Thyroid gland (tissue), 4 donors: ENCODE measurements at regions not wholly inside any gene's neighbourhood (a gene's known extent, or its start where the extent isn't known, plus 50 kb on each side); places are given as distances from the start of the nearest gene placed in this dataset.

Source experiments
- DNase-seq, 2 donors: peaks; one replicate each; pipeline ENCODE4 v3.0.0-alpha.2; 2019
- H3K27ac ChIP-seq, 3 donors: fragments of 200-600 bp; sonication (generic); 1 replicate in 2 of 3; 2 replicates in 1 of 3; pipeline ENCODE4 v1.5.1; 2016 to 2019; ENCODE audit warnings: mild to moderate bottlenecking in 1 of 3, moderate library complexity in 1 of 3
- H3K27me3 ChIP-seq: fragments of 200-600 bp; sonication (generic); one replicate; pipeline ENCODE4 v1.5.1; 2019
- H3K36me3 ChIP-seq, 2 donors: fragments of 200-600 bp; sonication (generic); one replicate each; pipeline ENCODE4 v1.5.1; 2016 to 2019
- H3K4me1 ChIP-seq, 2 donors: fragments of 200-600 bp; sonication (generic); one replicate each; pipeline ENCODE4 v1.5.1; 2017 to 2019
- H3K4me3 ChIP-seq, 3 donors: fragments of 200-600 bp; sonication (generic); replicated peaks in 1 of 3; 1 replicate in 2 of 3; 2 replicates in 1 of 3; pipeline ENCODE4 v1.5.1; 2016; ENCODE audit warnings: mild to moderate bottlenecking in 1 of 3
- H3K9me3 ChIP-seq: fragments of 200-600 bp; sonication (generic); one replicate; pipeline ENCODE4 v1.5.1; 2017
- POLR2A ChIP-seq, 2 donors: fragments of 450-650 bp; IDR thresholded peaks; one replicate each; pipeline ENCODE4 v1.6.1; 2017; ENCODE audit warnings: antibody characterized with exemption in 2 of 2, mild to moderate bottlenecking in 2 of 2, moderate library complexity in 1 of 2
- WGBS, 2 donors: methylation state at CpG; one replicate each; pipeline ENCODE4 v1.1.5; 2017; 5-methylcytosine and 5-hydroxymethylcytosine counted together
- intact Hi-C: fragments of 100-400 bp; cut with DNase I; formaldehyde crosslinking; loops from one replicate; pipeline ENCODE4 v1.15.1; 2023
- TF ChIP-seq, protein P1 (sequence below), 6 experiments: fragments of 200-600 bp in 3 of 6; fragments of 450-650 bp in 3 of 6; sonication (generic) in 3 of 6; IDR thresholded peaks; one replicate each; pipeline ENCODE4 v1.5.1; 2016 to 2019; ENCODE audit warnings: antibody characterized with exemption in 6 of 6, mild to moderate bottlenecking in 2 of 6, inconsistent platforms in 1 of 6, moderate library complexity in 1 of 6

DNA sequence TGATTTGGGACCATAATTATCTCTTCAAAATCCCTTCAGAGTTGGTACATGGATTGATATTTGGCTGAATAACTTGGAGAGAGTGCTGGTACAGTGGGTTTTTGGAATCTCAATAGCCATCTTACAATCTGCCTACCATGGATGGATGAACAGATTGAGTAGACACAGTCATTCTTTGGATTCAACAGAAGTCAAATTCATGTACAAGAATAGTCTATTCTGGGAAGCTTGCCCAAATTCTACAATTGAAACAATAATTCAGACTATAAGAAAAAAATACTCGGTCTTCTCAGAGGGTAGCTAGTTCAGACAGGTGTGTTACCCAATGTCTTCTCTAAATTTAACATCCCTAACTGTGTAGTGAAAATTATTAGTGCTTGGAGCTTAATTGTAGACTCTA, 574.0 kb downstream of the LRRIQ3 start:
- no peak for TF ChIP-seq POLR2A (IDR thresholded peaks at IDR 0.05)
- TF ChIP-seq, protein P1, sequence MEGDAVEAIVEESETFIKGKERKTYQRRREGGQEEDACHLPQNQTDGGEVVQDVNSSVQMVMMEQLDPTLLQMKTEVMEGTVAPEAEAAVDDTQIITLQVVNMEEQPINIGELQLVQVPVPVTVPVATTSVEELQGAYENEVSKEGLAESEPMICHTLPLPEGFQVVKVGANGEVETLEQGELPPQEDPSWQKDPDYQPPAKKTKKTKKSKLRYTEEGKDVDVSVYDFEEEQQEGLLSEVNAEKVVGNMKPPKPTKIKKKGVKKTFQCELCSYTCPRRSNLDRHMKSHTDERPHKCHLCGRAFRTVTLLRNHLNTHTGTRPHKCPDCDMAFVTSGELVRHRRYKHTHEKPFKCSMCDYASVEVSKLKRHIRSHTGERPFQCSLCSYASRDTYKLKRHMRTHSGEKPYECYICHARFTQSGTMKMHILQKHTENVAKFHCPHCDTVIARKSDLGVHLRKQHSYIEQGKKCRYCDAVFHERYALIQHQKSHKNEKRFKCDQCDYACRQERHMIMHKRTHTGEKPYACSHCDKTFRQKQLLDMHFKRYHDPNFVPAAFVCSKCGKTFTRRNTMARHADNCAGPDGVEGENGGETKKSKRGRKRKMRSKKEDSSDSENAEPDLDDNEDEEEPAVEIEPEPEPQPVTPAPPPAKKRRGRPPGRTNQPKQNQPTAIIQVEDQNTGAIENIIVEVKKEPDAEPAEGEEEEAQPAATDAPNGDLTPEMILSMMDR (IDR thresholded peaks at IDR 0.05) = no peak
- peaks cover 27 to 32% of the 10 kb centered on the region in 2 donors for H3K4me1 ChIP-seq
- no peaks in the 10 kb centered on the region for H3K9me3 ChIP-seq
- no peaks in the 10 kb centered on the region for H3K36me3 ChIP-seq
- intact Hi-C loops = no loop called here
- H3K27ac ChIP-seq = peak overlapping the region; percentile 60 to 77 (median 76)
- WGBS, 2 donors = 21 to 41% methylated on average over 1 of the region's 1 CpG
- no peak for DNase-seq
- H3K27me3 ChIP-seq = no peaks in the 10 kb centered on the region
- H3K4me3 ChIP-seq = no peak overlapping the region

DNA sequence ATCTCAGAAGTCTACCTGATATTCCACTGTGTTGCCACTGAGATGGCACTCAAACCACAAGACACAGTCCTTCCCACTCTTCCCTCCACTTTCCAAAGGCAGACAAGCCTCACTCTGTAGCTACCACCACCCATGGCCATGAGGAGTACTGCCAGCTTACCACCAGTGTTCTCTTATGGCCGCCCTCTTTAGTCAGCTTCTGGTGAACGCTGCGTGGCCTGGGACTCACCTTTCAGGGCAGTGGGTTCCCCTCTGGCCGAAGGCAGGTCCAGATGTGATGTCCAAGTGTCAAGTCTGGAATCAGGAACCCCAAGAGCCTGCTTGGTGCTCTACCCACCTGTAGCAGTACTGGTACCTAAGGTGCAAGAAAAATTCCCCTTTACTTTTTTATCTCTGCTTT, 580.8 kb downstream of the LRRIQ3 start:
- Histone ChIP-seq H3K4me3 (no peak overlapping the region), H3K27ac (no peak overlapping the region), H3K9me3 (no peaks in the 10 kb centered on the region), H3K36me3 (no peaks in the 10 kb centered on the region), H3K27me3 (no peaks in the 10 kb centered on the region), H3K4me1 (peaks cover 6 to 10% of the 10 kb centered on the region in 2 donors)
- TF ChIP-seq POLR2A (IDR thresholded peaks at IDR 0.05) = no peak
- TF ChIP-seq, protein P1 (IDR thresholded peaks at IDR 0.05) = no peak
- DNase-seq = no peak
- 96 to 100% methylated on average over 4 of the region's 4 CpGs for WGBS, 2 donors
- intact Hi-C loops = no loop called here

DNA sequence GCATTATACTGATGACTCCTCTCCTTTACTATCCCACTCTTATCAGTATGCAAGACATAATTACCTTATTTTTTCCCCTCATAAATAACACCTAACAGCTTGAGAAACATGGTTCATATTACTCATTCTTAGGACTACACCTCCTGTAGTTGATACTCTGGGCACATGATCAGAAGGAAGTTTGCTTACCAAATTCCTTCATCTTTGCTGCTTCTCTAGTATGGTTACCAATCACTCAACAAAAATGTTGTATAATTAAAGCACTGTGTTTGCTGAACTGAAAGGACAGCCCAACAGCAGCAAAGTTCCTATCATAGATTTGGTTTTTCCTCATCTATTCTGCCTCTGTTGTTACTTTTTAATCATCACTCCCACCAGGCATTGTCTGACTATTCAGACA, 586.3 kb downstream of the LRRIQ3 start:
- H3K27me3 ChIP-seq = no peaks in the 10 kb centered on the region
- TF ChIP-seq POLR2A (IDR thresholded peaks at IDR 0.05) = no peak
- TF ChIP-seq, protein P1 (IDR thresholded peaks at IDR 0.05) = no peak
- no peak overlapping the region for H3K4me3 ChIP-seq
- no peaks in the 10 kb centered on the region for H3K36me3 ChIP-seq
- no peaks in the 10 kb centered on the region for H3K9me3 ChIP-seq
- H3K4me1 ChIP-seq = peaks cover 0 to under 1% of the 10 kb centered on the region in 2 donors
- DNase-seq = no peak
- intact Hi-C loops = no loop called here
- H3K27ac ChIP-seq = no peak overlapping the region

DNA sequence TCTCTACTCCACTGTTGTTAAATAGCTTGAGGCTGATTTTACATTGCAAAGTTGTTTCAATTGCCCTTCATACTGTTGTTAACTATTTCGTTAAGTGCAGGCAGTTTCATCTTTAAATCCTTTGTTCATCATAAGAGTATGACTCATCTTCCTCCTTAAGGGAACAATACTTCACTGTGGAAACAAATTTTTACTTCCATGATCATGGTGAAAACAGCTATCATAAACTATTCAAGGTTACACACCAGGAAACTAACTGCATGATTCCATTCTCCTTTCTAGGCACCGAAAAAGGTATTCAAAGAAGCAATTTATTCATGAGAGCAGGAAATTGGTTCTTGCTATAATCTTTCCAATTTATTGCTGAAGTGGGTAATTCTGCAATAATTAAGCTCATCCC, 593.2 kb downstream of the LRRIQ3 start:
- intact Hi-C loops = no loop called here
- Histone ChIP-seq H3K27me3 (no peaks in the 10 kb centered on the region), H3K9me3 (no peaks in the 10 kb centered on the region)

DNA sequence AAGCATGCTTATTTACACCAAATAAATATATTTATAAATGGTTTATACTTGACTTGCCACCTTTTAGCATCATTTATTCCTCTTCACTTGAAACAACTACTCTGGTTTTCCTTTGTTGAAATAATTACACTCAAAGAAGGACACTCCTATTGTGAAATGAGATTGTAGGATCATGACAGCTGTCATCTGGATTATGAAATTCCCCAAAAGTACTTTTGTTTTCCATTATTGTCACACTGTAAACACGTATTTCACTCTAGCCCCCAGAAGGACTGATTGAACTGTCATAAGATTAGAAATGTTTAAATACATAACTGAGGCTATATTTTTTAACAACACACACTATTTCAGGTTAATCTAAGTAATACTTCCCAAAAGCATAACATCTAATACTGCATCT, 593.8 kb downstream of the LRRIQ3 start:
- Histone ChIP-seq H3K27ac (no peak overlapping the region), H3K36me3 (no peaks in the 10 kb centered on the region), H3K4me1 (peaks cover 0 to 7% of the 10 kb centered on the region in 2 donors), H3K27me3 (no peaks in the 10 kb centered on the region), H3K9me3 (no peaks in the 10 kb centered on the region), H3K4me3 (no peak overlapping the region)
- no peak for DNase-seq
- WGBS, 2 donors = 83 to 87% methylated on average over 1 of the region's 1 CpG
- intact Hi-C loops = no loop called here
- TF ChIP-seq, protein P1 (IDR thresholded peaks at IDR 0.05) = no peak
- TF ChIP-seq POLR2A (IDR thresholded peaks at IDR 0.05) = no peak

More for the DNA sequence above, 593.2 kb downstream of the LRRIQ3 start:
- peaks cover 0 to 7% of the 10 kb centered on the region in 2 donors for H3K4me1 ChIP-seq
- no peak for DNase-seq
- WGBS, 2 donors = 68 to 72% methylated on average over 2 of the region's 2 CpGs
- no peak overlapping the region for H3K4me3 ChIP-seq
- H3K27ac ChIP-seq = no peak overlapping the region
- H3K36me3 ChIP-seq = no peaks in the 10 kb centered on the region
- no peak for TF ChIP-seq POLR2A (IDR thresholded peaks at IDR 0.05)
- TF ChIP-seq, protein P1 (IDR thresholded peaks at IDR 0.05) = no peak
